ENCODE measurements at regions not wholly inside any gene's neighbourhood (a gene's known extent, or its start where the extent isn't known, plus 50 kb on each side); places are given as distances from the start of the nearest gene placed in this dataset.
"Not testable (repeated sequence)": the region's sequence is repeated elsewhere in the genome, so short reads cannot be mapped to it uniquely, and the experiment has no call there.

- no peak for DNase-seq
Measured at GRCh38 chr7:136102881-136103280, 125.7 kb upstream of the MTPN start.

GRCh38 chr7:136092714-136093113 lies 115.6 kb upstream of the MTPN start:
- DNase-seq, result not testable (repeated sequence)

- no peak for DNase-seq
Measured at GRCh38 chr7:136087881-136088280, 110.7 kb upstream of the MTPN start.

- DNase-seq, result no peak
Measured at GRCh38 chr7:136086712-136087111, 109.6 kb upstream of the MTPN start.

- no peak for DNase-seq
Measured at GRCh38 chr7:136079934-136080333, 102.8 kb upstream of the MTPN start.

GRCh38 chr7:136079478-136079892 lies 102.3 kb upstream of the MTPN start:
- no peak for DNase-seq

- DNase-seq, result no peak
Measured at GRCh38 chr7:136079066-136079465, 101.9 kb upstream of the MTPN start.

- no peak for DNase-seq
Measured at GRCh38 chr7:136078630-136079029, 101.5 kb upstream of the MTPN start.

- no peak for DNase-seq
Measured at GRCh38 chr7:136076954-136077353, 99.8 kb upstream of the MTPN start.

GRCh38 chr7:136074843-136075242 lies 97.7 kb upstream of the MTPN start:
- DNase-seq, result peak; percentile 67

GRCh38 chr7:136072447-136072846 lies 95.3 kb upstream of the MTPN start:
- no peak for DNase-seq

- DNase-seq, result no peak
Measured at GRCh38 chr7:136070736-136071505, 93.8 kb upstream of the MTPN start.

GRCh38 chr7:136069840-136070529 lies 92.8 kb upstream of the MTPN start:
- no peak for DNase-seq

GRCh38 chr7:136067277-136067676 lies 90.1 kb upstream of the MTPN start:
- DNase-seq, result no peak

GRCh38 chr7:136066304-136067143 lies 89.4 kb upstream of the MTPN start:
- no peak for DNase-seq

- no peak for DNase-seq
Measured at GRCh38 chr7:136064627-136065237, 87.6 kb upstream of the MTPN start.

- no peak for DNase-seq
Measured at GRCh38 chr7:136064081-136064480, 86.9 kb upstream of the MTPN start.

- DNase-seq, result no peak
Measured at GRCh38 chr7:136063326-136063666, 86.1 kb upstream of the MTPN start.

- peak; percentile 94 for DNase-seq
Measured at GRCh38 chr7:136062625-136063325, 85.6 kb upstream of the MTPN start.

GRCh38 chr7:136061433-136061832 lies 84.3 kb upstream of the MTPN start:
- DNase-seq, result no peak

GRCh38 chr7:136058546-136058945 lies 81.4 kb upstream of the MTPN start:
- no peak for DNase-seq

- DNase-seq, result no peak
Measured at GRCh38 chr7:136057509-136057908, 80.3 kb upstream of the MTPN start.
